Sigmoid colon (tissue), 6 donors: ENCODE measurements at regions not wholly inside any gene's neighbourhood (a gene's known extent, or its start where the extent isn't known, plus 50 kb on each side); places are given as distances from the start of the nearest gene placed in this dataset.

Source experiments
- DNase-seq: peaks from one replicate; pipeline ENCODE4 v3.0.0-alpha.2; 2019
- H3K27ac ChIP-seq, 4 donors: fragments of 200-600 bp; sonication (generic); one replicate each; pipeline ENCODE4 v1.5.1; 2016 to 2019; ENCODE audit warnings: mild to moderate bottlenecking in 1 of 4
- H3K27me3 ChIP-seq, 3 donors: fragments of 200-600 bp; sonication (generic); one replicate each; pipeline ENCODE4 v1.5.1; 2019; ENCODE audit warnings: mild to moderate bottlenecking in 1 of 3
- H3K36me3 ChIP-seq, 4 donors: fragments of 200-600 bp; sonication (generic); one replicate each; pipeline ENCODE4 v1.5.1; 2016 to 2019
- H3K4me1 ChIP-seq, 4 donors: fragments of 200-600 bp; sonication (generic); one replicate each; pipeline ENCODE4 v1.5.1; 2017 to 2019
- H3K4me3 ChIP-seq, 4 donors: fragments of 200-600 bp; sonication (generic); one replicate each; pipeline ENCODE4 v1.5.1; 2017 to 2019; ENCODE audit warnings: mild to moderate bottlenecking in 2 of 4, moderate library complexity in 1 of 4
- H3K9me3 ChIP-seq, 4 donors: fragments of 200-600 bp in 3 of 4; sonication (generic) in 3 of 4; one replicate each; pipeline versions ENCODE4 v1.5.1 to v1.6.1; 2013 to 2019
- CTCF ChIP-seq, 4 experiments: fragments of 450-650 bp in 3 of 4; fragments of 200-600 bp in 1 of 4; IDR thresholded peaks; one replicate each; pipeline ENCODE4 v1.5.1; 2016 to 2019; ENCODE audit warnings: antibody characterized with exemption in 4 of 4, mild to moderate bottlenecking in 3 of 4, moderate library complexity in 2 of 4
- EP300 ChIP-seq, 4 donors: sonication (generic); formaldehyde crosslinking; IDR thresholded peaks; one replicate each; pipeline ENCODE4 v1.6.1; 2017; ENCODE audit warnings: antibody characterized with exemption in 4 of 4
- POLR2A ChIP-seq, 2 donors: fragments of 450-650 bp; IDR thresholded peaks; one replicate each; pipeline ENCODE4 v1.6.1; 2016; ENCODE audit warnings: antibody characterized with exemption in 2 of 2, mild to moderate bottlenecking in 2 of 2, moderate library complexity in 2 of 2
- POLR2AphosphoS5 ChIP-seq, 4 donors: sonication (generic); formaldehyde crosslinking; IDR thresholded peaks; one replicate each; pipeline ENCODE4 v1.6.1; 2017; ENCODE audit warnings: antibody characterized with exemption in 4 of 4
- WGBS, 2 donors: extraction: QIAGEN DNeasy Blood & Tissue Kit; methylation state at CpG; one replicate each; pipeline ENCODE4 v1.1.7; 2013; 5-methylcytosine and 5-hydroxymethylcytosine counted together
- intact Hi-C: fragments of 100-400 bp; cut with DNase I; formaldehyde crosslinking; loops from one replicate; pipeline ENCODE4 v1.15.1; 2023
- donor health status: healthy with polysubstance abuse.
- donor health status: healthy.

- WGBS, 2 donors: 39 to 71% methylated on average over 3 of the region's 3 CpGs
- TF ChIP-seq CTCF (IDR thresholded peaks at IDR 0.05) (no peak), EP300 (IDR thresholded peaks at IDR 0.05) (no peak), POLR2A (IDR thresholded peaks at IDR 0.05) (no peak), POLR2AphosphoS5 (IDR thresholded peaks at IDR 0.05) (no peak)
- no peaks in the 10 kb centered on the region for H3K9me3 ChIP-seq
These were observed 117.2 kb upstream of the OLIG2 start for GRCh38 chr21:32908534-32908933.

GRCh38 chr21:32909393-32909792 is 116.3 kb upstream of the OLIG2 start:
- Histone ChIP-seq H3K27ac (no peak overlapping the region), H3K4me1 (no peaks in the 10 kb centered on the region), H3K27me3 (no peaks in the 10 kb centered on the region), H3K4me3 (no peak overlapping the region), H3K9me3 (no peaks in the 10 kb centered on the region), H3K36me3 (no peaks in the 10 kb centered on the region)
- WGBS, 2 donors: 66 to 70% methylated on average over 5 of the region's 5 CpGs
- intact Hi-C loops: no loop called here
- DNase-seq: no peak
- TF ChIP-seq POLR2A (IDR thresholded peaks at IDR 0.05): no peak
- TF ChIP-seq POLR2AphosphoS5 (IDR thresholded peaks at IDR 0.05): no peak
- no peak for TF ChIP-seq CTCF (IDR thresholded peaks at IDR 0.05)
- TF ChIP-seq EP300 (IDR thresholded peaks at IDR 0.05): no peak

More at GRCh38 chr21:32908534-32908933, 117.2 kb upstream of the OLIG2 start:
- H3K4me1 ChIP-seq: no peaks in the 10 kb centered on the region
- DNase-seq: no peak
- intact Hi-C loops: no loop called here
- no peak overlapping the region for H3K4me3 ChIP-seq
- H3K27me3 ChIP-seq: no peaks in the 10 kb centered on the region
- no peak overlapping the region for H3K27ac ChIP-seq
- H3K36me3 ChIP-seq: no peaks in the 10 kb centered on the region

- H3K27me3 ChIP-seq: no peaks in the 10 kb centered on the region
- no peaks in the 10 kb centered on the region for H3K36me3 ChIP-seq
- DNase-seq: no peak
- H3K4me1 ChIP-seq: no peaks in the 10 kb centered on the region
- no peaks in the 10 kb centered on the region for H3K9me3 ChIP-seq
- intact Hi-C loops: no loop called here
- no peak overlapping the region for H3K27ac ChIP-seq
- no peak overlapping the region for H3K4me3 ChIP-seq
- 27 to 67% methylated on average over 3 of the region's 3 CpGs for WGBS, 2 donors
- no peak for TF ChIP-seq EP300 (IDR thresholded peaks at IDR 0.05)
- TF ChIP-seq CTCF (IDR thresholded peaks at IDR 0.05): no peak
- TF ChIP-seq POLR2AphosphoS5 (IDR thresholded peaks at IDR 0.05): no peak
- TF ChIP-seq POLR2A (IDR thresholded peaks at IDR 0.05): no peak
These were observed 111.2 kb upstream of the OLIG2 start for GRCh38 chr21:32914424-32915039.

GRCh38 chr21:32915099-32915498 is 110.6 kb upstream of the OLIG2 start:
- Histone ChIP-seq H3K27ac (no peak overlapping the region), H3K27me3 (no peaks in the 10 kb centered on the region), H3K4me3 (no peak overlapping the region), H3K4me1 (no peaks in the 10 kb centered on the region), H3K36me3 (no peaks in the 10 kb centered on the region), H3K9me3 (no peaks in the 10 kb centered on the region)
- DNase-seq: no peak
- TF ChIP-seq POLR2AphosphoS5 (IDR thresholded peaks at IDR 0.05): no peak
- TF ChIP-seq EP300 (IDR thresholded peaks at IDR 0.05): no peak
- no peak for TF ChIP-seq POLR2A (IDR thresholded peaks at IDR 0.05)
- no peak for TF ChIP-seq CTCF (IDR thresholded peaks at IDR 0.05)
- intact Hi-C loops: no loop called here
- WGBS, 2 donors: 67 to 78% methylated on average over 1 of the region's 1 CpG

GRCh38 chr21:32916088-32916487 is 109.6 kb upstream of the OLIG2 start:
- Histone ChIP-seq H3K9me3 (no peaks in the 10 kb centered on the region), H3K27me3 (no peaks in the 10 kb centered on the region), H3K36me3 (no peaks in the 10 kb centered on the region), H3K27ac (no peak overlapping the region), H3K4me3 (no peak overlapping the region), H3K4me1 (no peaks in the 10 kb centered on the region)
- 94 to 97% methylated on average over 1 of the region's 1 CpG for WGBS, 2 donors
- TF ChIP-seq POLR2AphosphoS5 (IDR thresholded peaks at IDR 0.05) (no peak), EP300 (IDR thresholded peaks at IDR 0.05) (no peak), POLR2A (IDR thresholded peaks at IDR 0.05) (no peak), CTCF (IDR thresholded peaks at IDR 0.05) (no peak)
- intact Hi-C loops: no loop called here
- no peak for DNase-seq
